ENCODE measurements at regions not wholly inside any gene's neighbourhood (a gene's known extent, or its start where the extent isn't known, plus 50 kb on each side); places are given as distances from the start of the nearest gene placed in this dataset.

DNA sequence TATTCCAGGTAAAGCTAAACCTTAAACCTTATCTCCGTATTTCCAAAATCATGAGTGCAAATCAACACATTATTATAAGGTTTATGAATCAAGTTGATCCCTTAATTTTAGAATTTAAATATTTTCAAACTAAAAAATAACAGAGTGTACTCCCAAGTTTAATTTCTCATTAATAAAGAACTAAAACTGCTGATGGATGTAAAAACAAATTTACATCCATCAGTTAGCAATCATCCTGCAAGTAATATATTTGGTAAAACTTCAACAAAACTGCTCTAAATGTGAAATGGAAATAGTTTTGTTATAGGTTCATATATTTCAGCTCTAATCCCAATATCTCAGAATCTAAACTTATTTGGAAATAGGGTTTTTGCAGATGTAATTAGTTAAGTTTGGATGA, 71.3 kb upstream of the ZNF804B start:
- no peak overlapping the region for H3K27ac ChIP-seq
- no peak overlapping the region for H3K4me3 ChIP-seq
- H3K27me3 ChIP-seq = no peaks in the 10 kb centered on the region
- 96% methylated on average over 1 of the region's 1 CpG for WGBS, 2 donors
- DNase-seq (ENCODE audit: low spot score in 2 of 2) = no peak
- TF ChIP-seq EP300 (IDR thresholded peaks at IDR 0.05) (no peak), POLR2A (IDR thresholded peaks at IDR 0.05) (no peak)
- TF ChIP-seq, protein P1, sequence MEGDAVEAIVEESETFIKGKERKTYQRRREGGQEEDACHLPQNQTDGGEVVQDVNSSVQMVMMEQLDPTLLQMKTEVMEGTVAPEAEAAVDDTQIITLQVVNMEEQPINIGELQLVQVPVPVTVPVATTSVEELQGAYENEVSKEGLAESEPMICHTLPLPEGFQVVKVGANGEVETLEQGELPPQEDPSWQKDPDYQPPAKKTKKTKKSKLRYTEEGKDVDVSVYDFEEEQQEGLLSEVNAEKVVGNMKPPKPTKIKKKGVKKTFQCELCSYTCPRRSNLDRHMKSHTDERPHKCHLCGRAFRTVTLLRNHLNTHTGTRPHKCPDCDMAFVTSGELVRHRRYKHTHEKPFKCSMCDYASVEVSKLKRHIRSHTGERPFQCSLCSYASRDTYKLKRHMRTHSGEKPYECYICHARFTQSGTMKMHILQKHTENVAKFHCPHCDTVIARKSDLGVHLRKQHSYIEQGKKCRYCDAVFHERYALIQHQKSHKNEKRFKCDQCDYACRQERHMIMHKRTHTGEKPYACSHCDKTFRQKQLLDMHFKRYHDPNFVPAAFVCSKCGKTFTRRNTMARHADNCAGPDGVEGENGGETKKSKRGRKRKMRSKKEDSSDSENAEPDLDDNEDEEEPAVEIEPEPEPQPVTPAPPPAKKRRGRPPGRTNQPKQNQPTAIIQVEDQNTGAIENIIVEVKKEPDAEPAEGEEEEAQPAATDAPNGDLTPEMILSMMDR (IDR thresholded peaks at IDR 0.05) = no peak
- H3K36me3 ChIP-seq = no peaks in the 10 kb centered on the region
- H3K9me3 ChIP-seq = no peaks in the 10 kb centered on the region
- H3K4me1 ChIP-seq = no peaks in the 10 kb centered on the region

DNA sequence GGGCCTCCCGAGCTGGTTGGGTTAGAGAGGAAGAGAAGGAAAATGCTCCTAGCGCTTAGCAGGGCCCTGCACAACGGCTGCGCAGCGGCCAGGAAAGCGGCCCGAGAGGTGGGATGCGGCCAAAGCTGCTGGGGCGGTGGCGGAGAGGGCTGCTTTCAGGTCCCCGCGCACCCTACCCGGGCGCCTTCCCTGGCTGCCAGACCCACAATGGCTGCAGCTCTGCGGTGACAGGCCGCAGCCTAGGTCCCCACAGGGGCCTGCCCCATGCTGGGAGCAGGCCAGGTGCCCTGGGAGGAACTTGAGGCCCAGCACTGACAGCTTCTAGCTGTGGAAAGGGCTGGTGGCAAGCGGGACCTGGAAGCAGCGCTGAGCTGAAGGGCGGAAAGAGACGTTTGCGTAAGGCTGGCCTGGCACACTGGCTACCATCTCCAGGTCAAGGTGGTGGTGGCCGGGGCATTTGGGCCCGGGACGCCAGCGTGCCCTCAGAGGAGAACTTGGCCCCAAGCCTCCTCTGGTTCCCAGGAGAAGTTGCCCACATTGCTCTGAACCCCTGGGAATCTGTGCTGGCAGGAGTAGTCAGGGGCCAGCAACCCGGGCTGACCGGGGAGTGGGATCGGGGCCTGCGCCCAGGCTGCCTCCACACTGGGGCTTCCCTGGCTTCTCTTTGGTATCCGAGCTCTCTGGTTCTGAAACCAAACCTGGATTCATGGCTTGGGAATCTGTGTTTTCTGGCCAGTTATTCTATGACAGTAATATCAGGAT, 72.9 kb upstream of the ZNF804B start:
- H3K4me1 ChIP-seq = no peaks in the 10 kb centered on the region
- no peaks in the 10 kb centered on the region for H3K27me3 ChIP-seq
- 88 to 94% methylated on average over 21 to 28 of the region's 30 CpGs for WGBS, 2 donors
- H3K27ac ChIP-seq = no peak overlapping the region
- no peaks in the 10 kb centered on the region for H3K9me3 ChIP-seq
- no peak overlapping the region for H3K4me3 ChIP-seq
- TF ChIP-seq POLR2A (IDR thresholded peaks at IDR 0.05) (no peak), EP300 (IDR thresholded peaks at IDR 0.05) (no peak)
- TF ChIP-seq, protein P1 (IDR thresholded peaks at IDR 0.05) = no peak
- H3K36me3 ChIP-seq = no peaks in the 10 kb centered on the region
- DNase-seq (ENCODE audit: low spot score in 2 of 2) = no peak

DNA sequence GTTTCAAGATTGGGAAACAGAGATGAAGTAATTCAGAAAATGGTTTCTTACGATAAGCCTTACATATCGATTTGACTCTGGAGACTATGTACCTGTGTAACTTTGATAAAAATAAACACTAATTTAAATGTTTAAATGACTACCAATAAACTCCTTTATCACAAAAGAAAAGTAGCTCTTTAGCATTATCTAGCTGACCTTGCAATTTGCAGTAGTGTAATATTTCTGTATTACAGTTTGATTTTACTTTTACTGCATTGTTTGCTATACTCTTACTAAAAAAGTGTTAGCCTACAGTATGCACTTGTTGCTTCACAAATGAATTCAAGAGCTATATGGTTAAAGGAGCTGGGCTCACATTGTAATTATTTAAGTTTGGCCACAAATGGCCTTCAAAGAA, 77.8 kb upstream of the ZNF804B start:
- WGBS, 2 donors = 94 to 96% methylated on average over 2 of the region's 2 CpGs
- no peaks in the 10 kb centered on the region for H3K4me1 ChIP-seq
- no peak for DNase-seq (ENCODE audit: low spot score in 2 of 2)
- H3K27ac ChIP-seq = no peak overlapping the region
- no peaks in the 10 kb centered on the region for H3K36me3 ChIP-seq
- H3K27me3 ChIP-seq = no peaks in the 10 kb centered on the region
- no peaks in the 10 kb centered on the region for H3K9me3 ChIP-seq
- TF ChIP-seq EP300 (IDR thresholded peaks at IDR 0.05) (no peak), POLR2A (IDR thresholded peaks at IDR 0.05) (no peak)
- TF ChIP-seq, protein P1 (IDR thresholded peaks at IDR 0.05) = no peak
- H3K4me3 ChIP-seq = no peak overlapping the region

DNA sequence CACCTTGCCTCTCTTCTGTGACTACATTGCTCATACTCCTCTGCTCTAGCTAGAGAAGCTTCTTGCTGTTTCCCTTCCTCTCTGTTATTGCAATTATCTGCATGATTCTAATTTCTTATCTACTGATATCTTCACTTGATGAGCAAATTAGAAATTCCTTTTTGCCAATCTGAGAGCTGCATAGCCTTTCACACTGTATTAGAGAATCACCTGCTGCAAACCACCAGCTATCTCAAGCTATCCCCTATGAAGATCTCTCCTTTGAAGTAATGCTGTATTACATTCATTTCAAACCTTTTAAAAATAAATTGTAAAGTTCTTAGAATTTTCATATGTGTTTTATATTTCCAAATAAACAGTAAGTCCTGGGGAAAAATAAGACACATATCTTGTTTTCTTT, 89.0 kb upstream of the ZNF804B start:
- no peaks in the 10 kb centered on the region for H3K27me3 ChIP-seq
- H3K36me3 ChIP-seq = no peaks in the 10 kb centered on the region
- H3K27ac ChIP-seq = no peak overlapping the region
- no peaks in the 10 kb centered on the region for H3K9me3 ChIP-seq
- DNase-seq (ENCODE audit: low spot score in 2 of 2) = no peak
- H3K4me1 ChIP-seq = no peaks in the 10 kb centered on the region
- TF ChIP-seq, protein P1 (IDR thresholded peaks at IDR 0.05) = no peak
- TF ChIP-seq EP300 (IDR thresholded peaks at IDR 0.05) = no peak
- TF ChIP-seq POLR2A (IDR thresholded peaks at IDR 0.05) = no peak
- no peak overlapping the region for H3K4me3 ChIP-seq

DNA sequence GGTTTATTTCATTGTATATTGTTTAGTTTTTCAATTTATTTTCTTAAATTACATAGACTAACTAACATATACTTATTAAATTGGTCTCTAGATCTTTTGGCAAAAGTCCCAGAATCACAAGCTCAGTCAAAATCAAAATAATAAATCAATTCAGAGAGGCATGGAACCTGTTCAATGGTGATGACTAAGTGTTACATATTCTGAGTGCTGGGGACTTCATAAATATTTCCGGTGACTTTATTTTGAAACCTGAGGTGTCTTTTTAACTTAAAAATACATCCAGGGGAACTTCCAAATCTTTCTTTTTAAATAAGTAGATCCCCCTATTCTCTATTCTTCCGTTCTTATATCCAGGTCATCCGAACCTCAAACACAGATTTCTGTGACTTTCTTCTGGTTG, 89.6 kb upstream of the ZNF804B start:
- Histone ChIP-seq H3K27me3 (no peaks in the 10 kb centered on the region), H3K4me1 (no peaks in the 10 kb centered on the region), H3K9me3 (no peaks in the 10 kb centered on the region), H3K27ac (no peak overlapping the region), H3K36me3 (no peaks in the 10 kb centered on the region), H3K4me3 (no peak overlapping the region)
- DNase-seq (ENCODE audit: low spot score in 2 of 2) = no peak
- 77 to 92% methylated on average over 3 of the region's 3 CpGs for WGBS, 2 donors
- no peak for TF ChIP-seq POLR2A (IDR thresholded peaks at IDR 0.05)
- TF ChIP-seq, protein P1 (IDR thresholded peaks at IDR 0.05) = no peak
- TF ChIP-seq EP300 (IDR thresholded peaks at IDR 0.05) = no peak

Measured in tibial nerve (tissue), 4 donors.